ENCODE measurements at regions not wholly inside any gene's neighbourhood (a gene's known extent, or its start where the extent isn't known, plus 50 kb on each side); places are given as distances from the start of the nearest gene placed in this dataset.

DNA sequence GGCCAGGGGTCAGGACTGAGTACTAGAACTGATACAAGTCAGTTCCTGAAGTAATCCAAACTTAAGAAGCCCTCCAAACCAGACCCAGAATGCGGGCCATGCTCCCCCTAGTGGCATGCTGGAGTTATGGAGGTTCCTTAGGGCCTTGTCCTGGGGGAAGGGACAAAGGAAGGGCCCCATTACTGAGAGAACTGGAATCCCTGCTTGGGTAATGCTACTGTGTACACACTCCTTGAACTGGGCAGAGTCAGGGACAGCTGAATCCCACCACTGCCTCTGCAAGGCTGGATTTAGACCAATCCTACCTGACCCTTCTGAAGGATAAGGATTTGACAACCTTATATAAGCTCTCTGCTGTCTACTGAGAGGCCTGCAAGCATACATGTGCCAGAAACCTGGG lies 97.3 kb upstream of the AKIP1 start:
- POLR2A ChIA-PET = interaction anchor here (1.2 to 1.4 kb wide), 2 partner anchors 58 to 125 kb away, joined by 4 to 5 read pairs; no protein-coding TSS in a partner anchor
- peak; percentile 78 for DNase-seq
- no peak overlapping the region; the same call in 1 of the 2 replicates for H3K9ac ChIP-seq
- no peak overlapping the region; a peak in 1 of 4 replicates for H3K4me3 ChIP-seq (ENCODE audit: low read depth in 2 of 2, low read length in 1 of 2)
- peaks cover 0 to 6% of the 10 kb centered on the region in 2 experiments for H3K36me3 ChIP-seq (replicated peaks in 1 of 2; ENCODE audit: control insufficient read depth in 1 of 2, insufficient read depth in 2 of 2, low read length in 1 of 2)
- peaks cover 32% of the 10 kb centered on the region for H3F3A ChIP-seq (replicated peaks; ENCODE audit: insufficient read depth)
- no peaks in the 10 kb centered on the region for H3K9me2 ChIP-seq
- WGBS (ENCODE audit: low lambda C conversion rate) = 0% methylated on average over 1 of the region's 1 CpG
- H3K27ac ChIP-seq (ENCODE audit: low read depth in 2 of 2, low read length in 1 of 2) = peak overlapping the region; percentile 12 to 48; a peak in 2 of 4 replicates
- H3K4me2 ChIP-seq = 0 out of 2 replicates have a peak overlapping the region, but pooled peaks have one; percentile 11
- no peaks in the 10 kb centered on the region for H3K9me3 ChIP-seq
- H2AFZ ChIP-seq (ENCODE audit: low read depth) = no peak overlapping the region
- peaks cover 33 to 34% of the 10 kb centered on the region in 2 experiments for H3K4me1 ChIP-seq (ENCODE audit: control insufficient read depth in 1 of 2, insufficient read depth in 2 of 2, low read depth in 1 of 2, low read length in 1 of 2)
- no peaks in the 10 kb centered on the region for H4K20me1 ChIP-seq (ENCODE audit: insufficient read depth)
- H3K27me3 ChIP-seq (ENCODE audit: insufficient read depth) = no peaks in the 10 kb centered on the region
- H3K79me2 ChIP-seq (ENCODE audit: insufficient read depth) = peaks cover 42% of the 10 kb centered on the region
- TF ChIP-seq USF2 (IDR thresholded peaks at IDR 0.05; ENCODE audit: borderline replicate concordance, low read depth, low read length) = no peak
- TF ChIP-seq RCOR1 (IDR thresholded peaks at IDR 0.05; ENCODE audit: low read length) = no peak
- peak; percentile 74 for TF ChIP-seq SMC3 (IDR thresholded peaks at IDR 0.05; ENCODE audit: low read depth, low read length)
- TF ChIP-seq RAD21 (IDR thresholded peaks at IDR 0.05; ENCODE audit: low read length) = peak; percentile 78
- peak; percentile 41 for TF ChIP-seq CHD2 (IDR thresholded peaks at IDR 0.05; ENCODE audit: low read length, partially characterized antibody)
- TF ChIP-seq, protein P1, sequence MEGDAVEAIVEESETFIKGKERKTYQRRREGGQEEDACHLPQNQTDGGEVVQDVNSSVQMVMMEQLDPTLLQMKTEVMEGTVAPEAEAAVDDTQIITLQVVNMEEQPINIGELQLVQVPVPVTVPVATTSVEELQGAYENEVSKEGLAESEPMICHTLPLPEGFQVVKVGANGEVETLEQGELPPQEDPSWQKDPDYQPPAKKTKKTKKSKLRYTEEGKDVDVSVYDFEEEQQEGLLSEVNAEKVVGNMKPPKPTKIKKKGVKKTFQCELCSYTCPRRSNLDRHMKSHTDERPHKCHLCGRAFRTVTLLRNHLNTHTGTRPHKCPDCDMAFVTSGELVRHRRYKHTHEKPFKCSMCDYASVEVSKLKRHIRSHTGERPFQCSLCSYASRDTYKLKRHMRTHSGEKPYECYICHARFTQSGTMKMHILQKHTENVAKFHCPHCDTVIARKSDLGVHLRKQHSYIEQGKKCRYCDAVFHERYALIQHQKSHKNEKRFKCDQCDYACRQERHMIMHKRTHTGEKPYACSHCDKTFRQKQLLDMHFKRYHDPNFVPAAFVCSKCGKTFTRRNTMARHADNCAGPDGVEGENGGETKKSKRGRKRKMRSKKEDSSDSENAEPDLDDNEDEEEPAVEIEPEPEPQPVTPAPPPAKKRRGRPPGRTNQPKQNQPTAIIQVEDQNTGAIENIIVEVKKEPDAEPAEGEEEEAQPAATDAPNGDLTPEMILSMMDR (IDR thresholded peaks at IDR 0.05) = peak; percentile 91
- CTCF ChIA-PET = interaction anchor here (0.6 to 3.4 kb wide), 17 partner anchors 9 to 459 kb away, joined by 3 to 17 read pairs (median 3); no protein-coding TSS in a partner anchor

- Histone ChIP-seq H3K36me3 (replicated peaks in 1 of 2; ENCODE audit: control insufficient read depth in 1 of 2, insufficient read depth in 2 of 2, low read length in 1 of 2) (peaks cover 0 to 6% of the 10 kb centered on the region in 2 experiments), H3K9me2 (no peaks in the 10 kb centered on the region), H3K4me3 (ENCODE audit: low read depth in 2 of 2, low read length in 1 of 2) (no peak overlapping the region), H3K27me3 (ENCODE audit: insufficient read depth) (no peaks in the 10 kb centered on the region), H3K9me3 (no peaks in the 10 kb centered on the region), H4K20me1 (ENCODE audit: insufficient read depth) (no peaks in the 10 kb centered on the region), H3K79me2 (ENCODE audit: insufficient read depth) (peaks cover 39% of the 10 kb centered on the region), H3K4me1 (ENCODE audit: control insufficient read depth in 1 of 2, insufficient read depth in 2 of 2, low read depth in 1 of 2, low read length in 1 of 2) (peaks cover 26 to 28% of the 10 kb centered on the region in 2 experiments), H3K27ac (ENCODE audit: low read depth in 2 of 2, low read length in 1 of 2) (peak overlapping the region; percentile 48 to 56), H2AFZ (ENCODE audit: low read depth) (no peak overlapping the region), H3F3A (replicated peaks; ENCODE audit: insufficient read depth) (peaks cover 31% of the 10 kb centered on the region), H3K9ac (no peak overlapping the region; the same call in 1 of the 2 replicates), H3K4me2 (0 out of 2 replicates have a peak overlapping the region, but pooled peaks have one; percentile 11)
- WGBS (ENCODE audit: low lambda C conversion rate) = 48% methylated on average over 4 of the region's 4 CpGs
- ChIA-PET CTCF (interaction anchor here (0.6 to 3.4 kb wide), 14 partner anchors 8 to 156 kb away, joined by 3 to 17 read pairs (median 4); no protein-coding TSS in a partner anchor), POLR2A (interaction anchor here (1.2 to 1.4 kb wide), 2 partner anchors 57 to 126 kb away, joined by 4 to 5 read pairs; no protein-coding TSS in a partner anchor)
- no peak for TF ChIP-seq FOXM1 (IDR thresholded peaks at IDR 0.05; ENCODE audit: low read depth)
- no peak for TF ChIP-seq USF2 (IDR thresholded peaks at IDR 0.05; ENCODE audit: borderline replicate concordance, low read depth, low read length)
- DNase-seq = no peak
These were observed 96.6 kb upstream of the AKIP1 start for GRCh38 chr11:8814209-8814922.
